ENCODE measurements at regions not wholly inside any gene's neighbourhood (a gene's known extent, or its start where the extent isn't known, plus 50 kb on each side); places are given as distances from the start of the nearest gene placed in this dataset.

- H2AFZ ChIP-seq (ENCODE audit: low read length, unreplicated experiment), result no peak overlapping the region
- H3K27ac ChIP-seq (ENCODE audit: low read depth, low read length), result peak overlapping the region; percentile 83
- H3K4me3 ChIP-seq (ENCODE audit: low read depth, low read length), result peak overlapping the region; percentile 54
These were observed 306.2 kb upstream of the SLIT2 start for GRCh38 chr4:19945501-19945900.

DNA sequence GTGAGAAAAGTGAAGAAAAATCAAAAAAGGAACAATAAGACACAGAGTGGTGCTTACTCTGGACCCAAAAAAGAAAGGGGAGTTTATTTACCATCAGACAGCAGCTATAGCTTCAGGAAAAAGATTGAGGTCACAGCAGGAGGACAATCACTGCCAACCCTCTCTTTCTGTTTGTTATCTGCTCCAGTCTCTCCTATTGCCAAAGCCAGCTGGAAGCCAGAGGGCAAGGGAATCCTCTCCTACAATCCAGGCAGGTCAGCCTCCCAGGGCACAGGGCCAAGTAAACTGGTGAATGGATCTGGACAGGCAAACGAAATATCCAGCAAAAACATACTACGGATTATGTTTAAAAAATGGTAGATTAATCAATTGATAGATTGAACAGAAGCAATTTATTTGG lies 306.9 kb upstream of the SLIT2 start:
- H3K36me3 ChIP-seq (ENCODE audit: insufficient read depth, low read length), result no peaks in the 10 kb centered on the region
- no peaks in the 10 kb centered on the region for H3K27me3 ChIP-seq (ENCODE audit: insufficient read depth, low read length)
- H3K4me3 ChIP-seq (ENCODE audit: low read depth, low read length), result no peak overlapping the region
- no peaks in the 10 kb centered on the region for H3K79me2 ChIP-seq (ENCODE audit: control insufficient read depth, insufficient read depth, low read length, unreplicated experiment)
- no peak overlapping the region for H2AFZ ChIP-seq (ENCODE audit: low read length, unreplicated experiment)
- H3K27ac ChIP-seq (ENCODE audit: low read depth, low read length), result peak overlapping the region; percentile 83
- H3K4me1 ChIP-seq (ENCODE audit: control insufficient read depth, insufficient read depth, low read length, unreplicated experiment), result peaks cover 37% of the 10 kb centered on the region

More at GRCh38 chr4:19945501-19945900, 306.2 kb upstream of the SLIT2 start:
- Histone ChIP-seq H3K79me2 (ENCODE audit: control insufficient read depth, insufficient read depth, low read length, unreplicated experiment) (no peaks in the 10 kb centered on the region), H3K4me1 (ENCODE audit: control insufficient read depth, insufficient read depth, low read length, unreplicated experiment) (peaks cover 37% of the 10 kb centered on the region), H3K27me3 (ENCODE audit: insufficient read depth, low read length) (no peaks in the 10 kb centered on the region), H3K36me3 (ENCODE audit: insufficient read depth, low read length) (no peaks in the 10 kb centered on the region)

DNA sequence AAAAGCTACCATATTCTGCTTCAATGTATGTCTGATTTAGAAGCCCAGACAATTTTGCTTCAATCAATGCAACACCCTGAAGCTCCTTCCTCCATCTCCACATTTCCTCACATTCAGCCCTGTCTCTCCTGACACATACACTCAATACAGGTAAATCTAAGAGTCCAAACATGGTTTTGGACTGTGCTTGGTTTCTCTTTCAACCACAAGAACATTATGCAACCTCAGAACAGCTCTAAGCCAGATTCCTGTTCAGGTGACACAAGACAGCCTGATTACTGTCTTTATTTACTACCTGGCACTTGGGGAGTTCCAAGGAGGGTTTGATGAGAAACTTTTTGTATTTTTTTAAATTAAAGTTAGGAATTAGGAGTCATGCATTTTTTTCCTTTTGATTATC lies 307.5 kb upstream of the SLIT2 start:
- no peak overlapping the region for H2AFZ ChIP-seq (ENCODE audit: low read length, unreplicated experiment)

DNA sequence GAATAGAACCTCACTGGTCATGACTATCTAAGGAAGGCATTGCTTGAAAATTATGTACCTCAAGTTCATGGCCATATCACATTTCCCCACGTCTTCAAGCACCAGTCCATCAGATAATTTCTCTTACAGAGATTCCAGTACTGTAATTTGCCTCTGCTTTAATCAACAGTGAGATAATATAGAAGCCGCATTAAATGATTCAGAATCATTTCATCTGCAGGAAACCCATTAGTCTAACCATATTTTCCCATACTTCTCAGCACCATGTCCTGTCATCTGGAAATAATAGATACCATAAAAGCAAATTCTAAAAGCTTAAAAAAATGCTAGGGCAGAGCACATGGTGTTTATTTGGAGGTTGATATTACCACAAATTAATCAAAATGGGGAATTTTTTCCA lies 310.3 kb upstream of the SLIT2 start:
- H3K27ac ChIP-seq (ENCODE audit: low read depth, low read length), result no peak overlapping the region
- no peaks in the 10 kb centered on the region for H3K27me3 ChIP-seq (ENCODE audit: insufficient read depth, low read length)
- peaks cover 19% of the 10 kb centered on the region for H3K4me1 ChIP-seq (ENCODE audit: control insufficient read depth, insufficient read depth, low read length, unreplicated experiment)
- no peaks in the 10 kb centered on the region for H3K79me2 ChIP-seq (ENCODE audit: control insufficient read depth, insufficient read depth, low read length, unreplicated experiment)
- no peak overlapping the region for H2AFZ ChIP-seq (ENCODE audit: low read length, unreplicated experiment)
- no peaks in the 10 kb centered on the region for H3K36me3 ChIP-seq (ENCODE audit: insufficient read depth, low read length)
- no peak overlapping the region for H3K4me3 ChIP-seq (ENCODE audit: low read depth, low read length)

More for the DNA sequence above, 307.5 kb upstream of the SLIT2 start:
- no peaks in the 10 kb centered on the region for H3K79me2 ChIP-seq (ENCODE audit: control insufficient read depth, insufficient read depth, low read length, unreplicated experiment)
- H3K36me3 ChIP-seq (ENCODE audit: insufficient read depth, low read length), result no peaks in the 10 kb centered on the region
- no peaks in the 10 kb centered on the region for H3K27me3 ChIP-seq (ENCODE audit: insufficient read depth, low read length)
- no peak overlapping the region for H3K4me3 ChIP-seq (ENCODE audit: low read depth, low read length)
- peaks cover 37% of the 10 kb centered on the region for H3K4me1 ChIP-seq (ENCODE audit: control insufficient read depth, insufficient read depth, low read length, unreplicated experiment)
- H3K27ac ChIP-seq (ENCODE audit: low read depth, low read length), result no peak overlapping the region

DNA sequence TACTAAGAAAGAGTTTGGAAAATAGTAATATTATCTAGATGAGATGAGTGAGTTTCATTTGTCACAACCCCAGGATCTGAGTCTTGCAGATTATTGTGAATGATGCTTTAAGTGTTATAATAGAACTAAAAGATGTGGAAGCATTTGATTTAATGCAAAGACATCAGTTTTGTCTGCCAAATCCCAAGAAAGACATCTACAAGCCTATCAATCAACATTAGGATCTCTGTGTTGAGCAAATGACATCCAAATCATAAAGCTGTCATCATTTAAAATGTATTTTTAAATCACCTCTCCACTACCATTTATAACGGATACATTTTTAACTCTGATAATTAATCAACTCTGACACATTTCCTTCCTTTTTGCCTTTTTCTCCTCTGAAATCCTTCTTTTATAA lies 310.8 kb upstream of the SLIT2 start:
- Histone ChIP-seq H3K4me3 (ENCODE audit: low read depth, low read length) (no peak overlapping the region), H2AFZ (ENCODE audit: low read length, unreplicated experiment) (no peak overlapping the region), H3K27ac (ENCODE audit: low read depth, low read length) (no peak overlapping the region), H3K27me3 (ENCODE audit: insufficient read depth, low read length) (no peaks in the 10 kb centered on the region), H3K36me3 (ENCODE audit: insufficient read depth, low read length) (no peaks in the 10 kb centered on the region), H3K4me1 (ENCODE audit: control insufficient read depth, insufficient read depth, low read length, unreplicated experiment) (peaks cover 18% of the 10 kb centered on the region), H3K79me2 (ENCODE audit: control insufficient read depth, insufficient read depth, low read length, unreplicated experiment) (no peaks in the 10 kb centered on the region)

DNA sequence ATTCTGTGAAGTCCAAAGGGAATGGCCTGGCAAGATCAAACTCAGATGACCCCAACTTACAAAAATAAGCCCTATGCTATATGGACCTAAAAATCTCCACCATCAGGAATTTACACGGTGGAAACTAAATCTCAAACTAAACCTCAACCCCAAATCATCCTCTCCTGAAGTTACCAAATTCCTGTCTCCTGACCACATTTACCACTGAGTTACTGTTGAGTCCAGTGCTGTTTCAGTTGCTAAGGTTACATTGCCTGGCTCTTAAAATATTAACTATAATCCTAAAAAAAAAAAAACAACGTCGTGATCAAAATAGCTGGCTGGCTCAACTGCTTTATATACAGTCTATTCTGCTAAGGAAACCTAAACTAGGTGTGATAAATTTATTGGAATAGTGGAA lies 315.2 kb upstream of the SLIT2 start:
- H3K27ac ChIP-seq (ENCODE audit: low read depth, low read length), result no peak overlapping the region

DNA sequence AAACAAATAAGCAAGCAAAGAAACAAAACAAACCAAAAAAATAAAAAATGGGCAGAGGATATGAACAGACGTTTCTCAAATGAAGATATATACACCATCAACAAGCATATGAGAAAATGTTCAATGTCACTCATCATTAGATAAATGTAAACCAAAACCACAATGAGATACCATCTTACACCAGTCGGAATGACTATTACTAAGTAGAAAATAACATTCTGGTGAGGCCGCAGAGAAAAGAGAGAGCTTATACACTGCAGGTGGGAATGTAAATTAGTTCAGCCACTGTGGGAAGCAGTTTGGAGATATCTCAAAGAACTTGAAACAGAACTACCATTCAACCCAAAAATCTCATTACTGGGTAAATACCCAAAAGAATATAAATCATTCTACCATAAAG lies 321.0 kb upstream of the SLIT2 start:
- Histone ChIP-seq H3K36me3 (ENCODE audit: insufficient read depth, low read length) (no peaks in the 10 kb centered on the region), H3K79me2 (ENCODE audit: control insufficient read depth, insufficient read depth, low read length, unreplicated experiment) (no peaks in the 10 kb centered on the region), H3K4me3 (ENCODE audit: low read depth, low read length) (no peak overlapping the region), H3K27ac (ENCODE audit: low read depth, low read length) (no peak overlapping the region), H2AFZ (ENCODE audit: low read length, unreplicated experiment) (no peak overlapping the region), H3K27me3 (ENCODE audit: insufficient read depth, low read length) (no peaks in the 10 kb centered on the region), H3K4me1 (ENCODE audit: control insufficient read depth, insufficient read depth, low read length, unreplicated experiment) (no peaks in the 10 kb centered on the region)

More for the DNA sequence above, 315.2 kb upstream of the SLIT2 start:
- Histone ChIP-seq H3K4me3 (ENCODE audit: low read depth, low read length) (no peak overlapping the region), H3K27me3 (ENCODE audit: insufficient read depth, low read length) (no peaks in the 10 kb centered on the region), H3K79me2 (ENCODE audit: control insufficient read depth, insufficient read depth, low read length, unreplicated experiment) (no peaks in the 10 kb centered on the region), H2AFZ (ENCODE audit: low read length, unreplicated experiment) (no peak overlapping the region), H3K4me1 (ENCODE audit: control insufficient read depth, insufficient read depth, low read length, unreplicated experiment) (no peaks in the 10 kb centered on the region), H3K36me3 (ENCODE audit: insufficient read depth, low read length) (no peaks in the 10 kb centered on the region)

DNA sequence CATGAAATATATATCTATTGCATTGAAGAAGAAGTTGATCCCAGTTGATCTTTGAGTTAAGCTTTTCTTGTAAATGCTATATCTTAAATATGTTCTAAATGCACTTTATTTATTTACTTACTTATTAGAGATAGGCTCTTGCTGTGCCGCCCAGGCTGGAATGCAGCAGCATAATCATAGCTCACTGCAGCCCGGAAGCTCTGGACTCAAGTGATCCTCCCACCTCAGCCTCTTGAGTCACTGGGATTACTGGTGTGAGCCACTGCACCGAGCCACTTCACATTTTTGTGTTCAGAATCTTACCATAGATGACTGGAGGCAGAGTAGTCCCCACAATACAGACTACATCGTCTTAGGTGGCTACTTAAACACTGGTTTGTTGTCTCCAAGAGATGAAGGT lies 324.3 kb upstream of the SLIT2 start:
- Histone ChIP-seq H3K27ac (ENCODE audit: low read depth, low read length) (no peak overlapping the region), H3K4me3 (ENCODE audit: low read depth, low read length) (no peak overlapping the region), H2AFZ (ENCODE audit: low read length, unreplicated experiment) (no peak overlapping the region), H3K27me3 (ENCODE audit: insufficient read depth, low read length) (no peaks in the 10 kb centered on the region), H3K79me2 (ENCODE audit: control insufficient read depth, insufficient read depth, low read length, unreplicated experiment) (no peaks in the 10 kb centered on the region), H3K4me1 (ENCODE audit: control insufficient read depth, insufficient read depth, low read length, unreplicated experiment) (no peaks in the 10 kb centered on the region), H3K36me3 (ENCODE audit: insufficient read depth, low read length) (no peaks in the 10 kb centered on the region)

DNA sequence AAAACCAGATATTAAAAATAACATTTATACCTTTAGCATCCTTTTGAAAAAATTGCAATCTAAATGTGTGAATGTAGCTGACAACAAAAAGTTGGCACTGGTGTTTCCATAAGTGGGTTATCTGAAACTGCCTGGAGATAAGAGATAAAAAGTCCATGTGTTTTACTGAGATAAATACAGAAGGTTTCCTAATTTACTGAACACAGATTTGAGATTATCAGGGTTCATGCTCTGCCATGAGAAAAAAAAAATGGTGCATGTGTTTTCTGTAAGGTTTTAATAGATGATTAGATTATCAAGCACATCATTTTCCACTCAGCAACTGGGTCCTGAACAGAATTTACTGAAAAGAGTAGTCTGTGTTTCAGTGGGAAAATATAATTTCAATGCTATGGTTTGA lies 326.2 kb upstream of the SLIT2 start:
- Histone ChIP-seq H3K79me2 (ENCODE audit: control insufficient read depth, insufficient read depth, low read length, unreplicated experiment) (no peaks in the 10 kb centered on the region), H3K27me3 (ENCODE audit: insufficient read depth, low read length) (no peaks in the 10 kb centered on the region), H3K4me3 (ENCODE audit: low read depth, low read length) (no peak overlapping the region), H3K36me3 (ENCODE audit: insufficient read depth, low read length) (no peaks in the 10 kb centered on the region), H2AFZ (ENCODE audit: low read length, unreplicated experiment) (no peak overlapping the region), H3K4me1 (ENCODE audit: control insufficient read depth, insufficient read depth, low read length, unreplicated experiment) (no peaks in the 10 kb centered on the region), H3K27ac (ENCODE audit: low read depth, low read length) (no peak overlapping the region)

DNA sequence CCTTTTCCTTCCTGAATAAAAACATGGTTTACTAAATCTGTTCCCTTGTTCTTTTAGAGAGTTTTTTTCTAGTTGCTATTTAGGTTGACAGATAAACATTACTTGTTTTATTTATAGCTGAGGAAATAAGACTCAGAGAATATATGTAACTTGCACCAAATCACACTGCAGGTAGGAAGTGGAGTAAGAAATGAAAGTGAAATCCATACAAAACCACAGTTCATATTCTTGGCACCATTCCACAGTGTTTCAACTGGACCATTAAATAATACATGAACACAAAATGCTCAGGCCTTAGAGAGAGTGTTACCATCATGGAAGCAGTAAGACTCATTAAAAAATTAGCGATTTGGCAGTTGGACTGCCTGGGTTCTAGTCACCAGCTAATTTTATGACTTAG lies 326.9 kb upstream of the SLIT2 start:
- Histone ChIP-seq H3K79me2 (ENCODE audit: control insufficient read depth, insufficient read depth, low read length, unreplicated experiment) (no peaks in the 10 kb centered on the region), H3K4me1 (ENCODE audit: control insufficient read depth, insufficient read depth, low read length, unreplicated experiment) (no peaks in the 10 kb centered on the region), H3K27ac (ENCODE audit: low read depth, low read length) (no peak overlapping the region), H3K4me3 (ENCODE audit: low read depth, low read length) (peak overlapping the region; percentile 23; the same call in 1 of the 2 replicates), H3K27me3 (ENCODE audit: insufficient read depth, low read length) (no peaks in the 10 kb centered on the region), H3K36me3 (ENCODE audit: insufficient read depth, low read length) (no peaks in the 10 kb centered on the region), H2AFZ (ENCODE audit: low read length, unreplicated experiment) (peak overlapping the region; percentile 68)

- Histone ChIP-seq H3K79me2 (ENCODE audit: control insufficient read depth, insufficient read depth, low read length, unreplicated experiment) (no peaks in the 10 kb centered on the region), H3K27me3 (ENCODE audit: insufficient read depth, low read length) (no peaks in the 10 kb centered on the region), H3K27ac (ENCODE audit: low read depth, low read length) (no peak overlapping the region), H3K4me3 (ENCODE audit: low read depth, low read length) (no peak overlapping the region), H3K36me3 (ENCODE audit: insufficient read depth, low read length) (no peaks in the 10 kb centered on the region), H2AFZ (ENCODE audit: low read length, unreplicated experiment) (no peak overlapping the region), H3K4me1 (ENCODE audit: control insufficient read depth, insufficient read depth, low read length, unreplicated experiment) (no peaks in the 10 kb centered on the region)
These were observed 336.4 kb upstream of the SLIT2 start for GRCh38 chr4:19915276-19915675.

Data from ACC112 (cell line).